GM23338 (cell line): ENCODE measurements at regions not wholly inside any gene's neighbourhood (a gene's known extent, or its start where the extent isn't known, plus 50 kb on each side); places are given as distances from the start of the nearest gene placed in this dataset.

Experiments
- ATAC-seq: fragments of 200-7000 bp; cut with Tn5 transposase; 3 replicates; pipeline ENCODE4 v1.9.1; 2020
- DNase-seq: peaks from one replicate; pipeline ENCODE4 v3.0.0-alpha.2; 2015; ENCODE audit warnings: low spot score
- H2AFZ ChIP-seq: fragments of 200-600 bp; sonication (generic); 2 replicates; pipeline ENCODE4 v1.8.0; 2016; ENCODE audit warnings: antibody characterized with exemption, mild to moderate bottlenecking, moderate library complexity
- H3F3A ChIP-seq: fragments of 200-600 bp; sonication (generic); replicated peaks from 2 replicates; pipeline ENCODE4 v1.8.0; 2017; ENCODE audit warnings: antibody characterized with exemption, mixed run types, low read depth
- H3K27ac ChIP-seq: fragments of 200-600 bp; sonication (generic); 2 replicates; pipeline ENCODE4 v1.6.1; 2016; ENCODE audit warnings: low read depth
- H3K27me3 ChIP-seq: fragments of 200-600 bp; sonication (generic); 2 replicates; pipeline ENCODE4 v1.8.0; 2016; ENCODE audit warnings: mild to moderate bottlenecking, mixed run types, moderate library complexity; ENCODE audit not compliant: insufficient read depth
- H3K36me3 ChIP-seq: fragments of 200-600 bp; sonication (generic); 2 replicates; pipeline ENCODE4 v1.8.0; 2016; ENCODE audit warnings: mild to moderate bottlenecking; ENCODE audit not compliant: insufficient read depth
- H3K4me1 ChIP-seq: fragments of 200-600 bp; sonication (generic); 2 replicates; pipeline ENCODE4 v1.8.0; 2016; ENCODE audit warnings: mild to moderate bottlenecking, moderate library complexity; ENCODE audit not compliant: insufficient read depth
- H3K4me2 ChIP-seq: fragments of 200-600 bp; sonication (generic); 2 replicates; pipeline ENCODE4 v1.7.1; 2017; ENCODE audit warnings: mixed run types
- H3K4me3 ChIP-seq: fragments of 200-600 bp; sonication (generic); 2 replicates; pipeline ENCODE4 v1.6.1; 2016; ENCODE audit warnings: mixed run types
- H3K79me2 ChIP-seq: fragments of 200-600 bp; sonication (generic); replicated peaks from 2 replicates; pipeline ENCODE4 v1.8.0; 2017; ENCODE audit warnings: mild to moderate bottlenecking; ENCODE audit not compliant: insufficient read depth
- H3K9me2 ChIP-seq: fragments of 200-600 bp; sonication (generic); 2 replicates; pipeline ENCODE4 v1.8.0; 2017; ENCODE audit not compliant: insufficient read depth
- H4K20me1 ChIP-seq: fragments of 200-600 bp; sonication (generic); replicated peaks from 2 replicates; pipeline ENCODE4 v1.8.0; 2017; ENCODE audit warnings: mild to moderate bottlenecking; ENCODE audit not compliant: insufficient read depth
- H3K27ac Mint-ChIP-seq: 2 replicates; pipeline ENCODE4 v1.8.0; 2020; ENCODE audit warnings: inconsistent platforms, mild to moderate bottlenecking, moderate library complexity, mixed read lengths
- H3K27me3 Mint-ChIP-seq: 3 replicates; pipeline ENCODE4 v1.8.0; 2022; ENCODE audit warnings: low read depth, mild to moderate bottlenecking, moderate library complexity, mixed read lengths, inconsistent platforms; ENCODE audit not compliant: insufficient read depth, poor library complexity
- H3K36me3 Mint-ChIP-seq: 3 replicates; pipeline ENCODE4 v1.8.0; 2021; ENCODE audit warnings: low read depth, mild to moderate bottlenecking, inconsistent platforms, moderate library complexity, mixed read lengths
- H3K4me1 Mint-ChIP-seq: 3 replicates; pipeline ENCODE4 v1.8.0; 2020; ENCODE audit warnings: mild to moderate bottlenecking, inconsistent platforms, mixed read lengths
- H3K4me3 Mint-ChIP-seq: 3 replicates; pipeline ENCODE4 v1.8.0; 2021; ENCODE audit warnings: moderate library complexity, mild to moderate bottlenecking, inconsistent platforms, mixed read lengths
- H3K9me3 Mint-ChIP-seq: 3 replicates; pipeline ENCODE4 v1.8.0; 2020; ENCODE audit warnings: moderate library complexity, mild to moderate bottlenecking, inconsistent platforms, mixed read lengths
- CREB1 ChIP-seq: fragments of 250-450 bp; sonication (Bioruptor Pico); IDR thresholded peaks from 2 replicates; pipeline ENCODE4 v1.5.0; 2020; ENCODE audit warnings: low read depth, mild to moderate bottlenecking, moderate library complexity
- CTCF ChIP-seq, 2 experiments: fragments of 200-600 bp in 1 of 2; sonication (generic) in 1 of 2; conservative IDR thresholded peaks; 2 replicates each; pipeline versions ENCODE4 v1.5.1 to v1.6.1; 2016 to 2017; ENCODE audit warnings: antibody characterized with exemption in 2 of 2, low read depth in 2 of 2, mild to moderate bottlenecking in 2 of 2, moderate library complexity in 1 of 2
- JUNB ChIP-seq: IDR thresholded peaks from one replicate; pipeline ENCODE4 v1.6.1; 2016; ENCODE audit warnings: antibody characterized with exemption; ENCODE audit not compliant: unreplicated experiment
- NANOG ChIP-seq: IDR thresholded peaks from 2 replicates; pipeline ENCODE4 v1.6.1; 2016; ENCODE audit warnings: antibody characterized with exemption, borderline replicate concordance
- POLR2AphosphoS5 ChIP-seq: IDR thresholded peaks from 2 replicates; pipeline ENCODE4 v1.6.1; 2016; ENCODE audit warnings: antibody characterized with exemption, low read depth
- REST ChIP-seq: IDR thresholded peaks from one replicate; pipeline ENCODE4 v1.6.1; 2018; ENCODE audit warnings: antibody characterized with exemption; ENCODE audit not compliant: unreplicated experiment
- ZNF331 ChIP-seq: fragments of 250-450 bp; sonication (Bioruptor Pico); IDR thresholded peaks from 2 replicates; pipeline ENCODE4 v1.5.0; 2020; ENCODE audit warnings: low read depth, mild to moderate bottlenecking, moderate library complexity
- TF ChIP-seq, protein P1 (sequence below): IDR thresholded peaks from 2 replicates; pipeline ENCODE4 v1.6.1; 2016; ENCODE audit warnings: antibody characterized with exemption

GRCh38 chr12:115208098-115208497 is 524.1 kb upstream of the TBX3 start:
- H3K4me1 Mint-ChIP-seq: peaks cover 31% of the 10 kb centered on the region
- H3K9me3 Mint-ChIP-seq: no peaks in the 10 kb centered on the region; the same call in none of the 3 replicates
- H3K4me3 ChIP-seq: no peak overlapping the region

More at GRCh38 chr12:115208098-115208497, 524.1 kb upstream of the TBX3 start:
- Histone ChIP-seq H3K4me1 (peaks cover 10% of the 10 kb centered on the region), H3K36me3 (no peaks in the 10 kb centered on the region), H4K20me1 (no peaks in the 10 kb centered on the region), H3K4me2 (no peak overlapping the region), H3K27ac (no peak overlapping the region), H3F3A (no peaks in the 10 kb centered on the region), H3K79me2 (no peaks in the 10 kb centered on the region), H2AFZ (no peak overlapping the region; the same call in 1 of the 2 replicates), H3K9me2 (no peaks in the 10 kb centered on the region), H3K27me3 (no peaks in the 10 kb centered on the region)
- DNase-seq: no peak
- peaks cover 4% of the 10 kb centered on the region for H3K27me3 Mint-ChIP-seq
- no peaks in the 10 kb centered on the region; the same call in 2 of the 3 replicates for H3K36me3 Mint-ChIP-seq
- no peak overlapping the region for H3K4me3 Mint-ChIP-seq
- ATAC-seq: no peak; the same call in 2 of the 3 replicates
- no peak for TF ChIP-seq NANOG
- TF ChIP-seq, protein P1, sequence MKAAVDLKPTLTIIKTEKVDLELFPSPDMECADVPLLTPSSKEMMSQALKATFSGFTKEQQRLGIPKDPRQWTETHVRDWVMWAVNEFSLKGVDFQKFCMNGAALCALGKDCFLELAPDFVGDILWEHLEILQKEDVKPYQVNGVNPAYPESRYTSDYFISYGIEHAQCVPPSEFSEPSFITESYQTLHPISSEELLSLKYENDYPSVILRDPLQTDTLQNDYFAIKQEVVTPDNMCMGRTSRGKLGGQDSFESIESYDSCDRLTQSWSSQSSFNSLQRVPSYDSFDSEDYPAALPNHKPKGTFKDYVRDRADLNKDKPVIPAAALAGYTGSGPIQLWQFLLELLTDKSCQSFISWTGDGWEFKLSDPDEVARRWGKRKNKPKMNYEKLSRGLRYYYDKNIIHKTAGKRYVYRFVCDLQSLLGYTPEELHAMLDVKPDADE: no peak
- no peak for TF ChIP-seq JUNB
- no peak for TF ChIP-seq ZNF331 (CRISPR knock-in tag)
- no peak for TF ChIP-seq CREB1 (CRISPR knock-in tag)
- no peak for TF ChIP-seq REST
- TF ChIP-seq CTCF (conservative IDR thresholded peaks at IDR 0.05; ENCODE audit: low read depth in 2 of 2): peak in 1 of 2 experiments; percentile 54; a peak in 2 of 4 replicates
- TF ChIP-seq POLR2AphosphoS5: no peak
- no peak overlapping the region for H3K27ac Mint-ChIP-seq
